H1 (cell line): ENCODE measurements at regions not wholly inside any gene's neighbourhood (a gene's known extent, or its start where the extent isn't known, plus 50 kb on each side); places are given as distances from the start of the nearest gene placed in this dataset.

Experiments
- TF ChIP-seq, protein P1 (sequence below): IDR thresholded peaks from 2 replicates; pipeline ENCODE4 v1.6.1; 2012; ENCODE audit warnings: low read length, inconsistent platforms
- TF ChIP-seq, protein P2 (sequence below), 3 experiments: IDR thresholded peaks; 1 replicate in 2 of 3; 2 replicates in 1 of 3; pipeline versions ENCODE4 v1.5.1 to v1.6.1; 2011; ENCODE audit warnings: low read length in 3 of 3, mild to moderate bottlenecking in 3 of 3, inconsistent platforms in 2 of 3, low read depth in 1 of 3, moderate library complexity in 1 of 3; ENCODE audit not compliant: insufficient read depth in 1 of 3; ENCODE audit errors: control extremely low read depth in 1 of 3

DNA sequence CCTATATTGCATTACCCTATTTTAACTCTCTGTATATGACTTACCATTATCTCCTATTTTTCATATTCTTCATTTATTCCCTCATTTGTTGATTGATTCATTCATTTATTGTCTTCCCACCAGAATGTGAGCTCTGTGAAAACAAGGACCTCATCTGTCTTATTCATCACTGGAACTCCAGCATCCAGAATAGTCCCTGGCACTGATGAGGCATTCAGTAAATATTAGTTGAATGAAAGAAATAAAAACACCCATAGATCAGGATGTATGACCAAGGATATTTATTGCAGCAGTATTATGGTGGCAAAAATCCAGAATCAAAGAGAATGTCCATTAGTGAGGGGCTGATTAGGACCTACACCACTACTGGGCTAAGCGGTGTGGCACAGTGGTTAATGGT, 164.9 kb downstream of the SPRY1 start:
- TF ChIP-seq, protein P1, sequence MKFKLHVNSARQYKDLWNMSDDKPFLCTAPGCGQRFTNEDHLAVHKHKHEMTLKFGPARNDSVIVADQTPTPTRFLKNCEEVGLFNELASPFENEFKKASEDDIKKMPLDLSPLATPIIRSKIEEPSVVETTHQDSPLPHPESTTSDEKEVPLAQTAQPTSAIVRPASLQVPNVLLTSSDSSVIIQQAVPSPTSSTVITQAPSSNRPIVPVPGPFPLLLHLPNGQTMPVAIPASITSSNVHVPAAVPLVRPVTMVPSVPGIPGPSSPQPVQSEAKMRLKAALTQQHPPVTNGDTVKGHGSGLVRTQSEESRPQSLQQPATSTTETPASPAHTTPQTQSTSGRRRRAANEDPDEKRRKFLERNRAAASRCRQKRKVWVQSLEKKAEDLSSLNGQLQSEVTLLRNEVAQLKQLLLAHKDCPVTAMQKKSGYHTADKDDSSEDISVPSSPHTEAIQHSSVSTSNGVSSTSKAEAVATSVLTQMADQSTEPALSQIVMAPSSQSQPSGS = no peak
- TF ChIP-seq, protein P2, sequence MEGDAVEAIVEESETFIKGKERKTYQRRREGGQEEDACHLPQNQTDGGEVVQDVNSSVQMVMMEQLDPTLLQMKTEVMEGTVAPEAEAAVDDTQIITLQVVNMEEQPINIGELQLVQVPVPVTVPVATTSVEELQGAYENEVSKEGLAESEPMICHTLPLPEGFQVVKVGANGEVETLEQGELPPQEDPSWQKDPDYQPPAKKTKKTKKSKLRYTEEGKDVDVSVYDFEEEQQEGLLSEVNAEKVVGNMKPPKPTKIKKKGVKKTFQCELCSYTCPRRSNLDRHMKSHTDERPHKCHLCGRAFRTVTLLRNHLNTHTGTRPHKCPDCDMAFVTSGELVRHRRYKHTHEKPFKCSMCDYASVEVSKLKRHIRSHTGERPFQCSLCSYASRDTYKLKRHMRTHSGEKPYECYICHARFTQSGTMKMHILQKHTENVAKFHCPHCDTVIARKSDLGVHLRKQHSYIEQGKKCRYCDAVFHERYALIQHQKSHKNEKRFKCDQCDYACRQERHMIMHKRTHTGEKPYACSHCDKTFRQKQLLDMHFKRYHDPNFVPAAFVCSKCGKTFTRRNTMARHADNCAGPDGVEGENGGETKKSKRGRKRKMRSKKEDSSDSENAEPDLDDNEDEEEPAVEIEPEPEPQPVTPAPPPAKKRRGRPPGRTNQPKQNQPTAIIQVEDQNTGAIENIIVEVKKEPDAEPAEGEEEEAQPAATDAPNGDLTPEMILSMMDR (IDR thresholded peaks at IDR 0.05; ENCODE audit: control extremely low read depth in 1 of 3, insufficient read depth in 1 of 3, low read depth in 1 of 3, low read length in 3 of 3) = no peak
